ENCODE measurements at regions not wholly inside any gene's neighbourhood (a gene's known extent, or its start where the extent isn't known, plus 50 kb on each side); places are given as distances from the start of the nearest gene placed in this dataset.

- Histone ChIP-seq H3K36me3 (no peaks in the 10 kb centered on the region), H3K27ac (no peak overlapping the region), H3K4me1 (peaks cover 15% of the 10 kb centered on the region), H3K9me3 (no peaks in the 10 kb centered on the region), H3K4me3 (no peak overlapping the region), H3K27me3 (ENCODE audit: low read depth) (peaks cover 11% of the 10 kb centered on the region)
- intact Hi-C loops (cut with DNase I): no loop called here
- TF ChIP-seq, protein P1, sequence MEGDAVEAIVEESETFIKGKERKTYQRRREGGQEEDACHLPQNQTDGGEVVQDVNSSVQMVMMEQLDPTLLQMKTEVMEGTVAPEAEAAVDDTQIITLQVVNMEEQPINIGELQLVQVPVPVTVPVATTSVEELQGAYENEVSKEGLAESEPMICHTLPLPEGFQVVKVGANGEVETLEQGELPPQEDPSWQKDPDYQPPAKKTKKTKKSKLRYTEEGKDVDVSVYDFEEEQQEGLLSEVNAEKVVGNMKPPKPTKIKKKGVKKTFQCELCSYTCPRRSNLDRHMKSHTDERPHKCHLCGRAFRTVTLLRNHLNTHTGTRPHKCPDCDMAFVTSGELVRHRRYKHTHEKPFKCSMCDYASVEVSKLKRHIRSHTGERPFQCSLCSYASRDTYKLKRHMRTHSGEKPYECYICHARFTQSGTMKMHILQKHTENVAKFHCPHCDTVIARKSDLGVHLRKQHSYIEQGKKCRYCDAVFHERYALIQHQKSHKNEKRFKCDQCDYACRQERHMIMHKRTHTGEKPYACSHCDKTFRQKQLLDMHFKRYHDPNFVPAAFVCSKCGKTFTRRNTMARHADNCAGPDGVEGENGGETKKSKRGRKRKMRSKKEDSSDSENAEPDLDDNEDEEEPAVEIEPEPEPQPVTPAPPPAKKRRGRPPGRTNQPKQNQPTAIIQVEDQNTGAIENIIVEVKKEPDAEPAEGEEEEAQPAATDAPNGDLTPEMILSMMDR (IDR thresholded peaks at IDR 0.05): no peak
- no peak for DNase-seq
- ATAC-seq: no peak
Observed at GRCh38 chr2:236886456-236886855, 199.2 kb upstream of the COPS8 start.

GRCh38 chr2:236887531-236887930, 198.2 kb upstream of the COPS8 start:
- Histone ChIP-seq H3K36me3 (no peaks in the 10 kb centered on the region), H3K27me3 (ENCODE audit: low read depth) (peaks cover 5% of the 10 kb centered on the region), H3K9me3 (no peaks in the 10 kb centered on the region), H3K4me1 (peaks cover 15% of the 10 kb centered on the region), H3K4me3 (no peak overlapping the region), H3K27ac (peak overlapping the region; percentile 58)
- intact Hi-C loops (cut with DNase I): no loop called here
- DNase-seq (no peak), ATAC-seq (peak; percentile 53 to 69)
- TF ChIP-seq, protein P1 (IDR thresholded peaks at IDR 0.05): no peak

GRCh38 chr2:236887953-236888793, 197.5 kb upstream of the COPS8 start:
- Histone ChIP-seq H3K27ac (peak overlapping the region; percentile 58), H3K4me3 (no peak overlapping the region), H3K4me1 (peaks cover 15% of the 10 kb centered on the region), H3K36me3 (no peaks in the 10 kb centered on the region), H3K27me3 (ENCODE audit: low read depth) (peaks cover 5% of the 10 kb centered on the region), H3K9me3 (no peaks in the 10 kb centered on the region)
- TF ChIP-seq, protein P1 (IDR thresholded peaks at IDR 0.05): no peak
- intact Hi-C loops (cut with DNase I): no loop called here
- ATAC-seq (no peak), DNase-seq (no peak)

DNA sequence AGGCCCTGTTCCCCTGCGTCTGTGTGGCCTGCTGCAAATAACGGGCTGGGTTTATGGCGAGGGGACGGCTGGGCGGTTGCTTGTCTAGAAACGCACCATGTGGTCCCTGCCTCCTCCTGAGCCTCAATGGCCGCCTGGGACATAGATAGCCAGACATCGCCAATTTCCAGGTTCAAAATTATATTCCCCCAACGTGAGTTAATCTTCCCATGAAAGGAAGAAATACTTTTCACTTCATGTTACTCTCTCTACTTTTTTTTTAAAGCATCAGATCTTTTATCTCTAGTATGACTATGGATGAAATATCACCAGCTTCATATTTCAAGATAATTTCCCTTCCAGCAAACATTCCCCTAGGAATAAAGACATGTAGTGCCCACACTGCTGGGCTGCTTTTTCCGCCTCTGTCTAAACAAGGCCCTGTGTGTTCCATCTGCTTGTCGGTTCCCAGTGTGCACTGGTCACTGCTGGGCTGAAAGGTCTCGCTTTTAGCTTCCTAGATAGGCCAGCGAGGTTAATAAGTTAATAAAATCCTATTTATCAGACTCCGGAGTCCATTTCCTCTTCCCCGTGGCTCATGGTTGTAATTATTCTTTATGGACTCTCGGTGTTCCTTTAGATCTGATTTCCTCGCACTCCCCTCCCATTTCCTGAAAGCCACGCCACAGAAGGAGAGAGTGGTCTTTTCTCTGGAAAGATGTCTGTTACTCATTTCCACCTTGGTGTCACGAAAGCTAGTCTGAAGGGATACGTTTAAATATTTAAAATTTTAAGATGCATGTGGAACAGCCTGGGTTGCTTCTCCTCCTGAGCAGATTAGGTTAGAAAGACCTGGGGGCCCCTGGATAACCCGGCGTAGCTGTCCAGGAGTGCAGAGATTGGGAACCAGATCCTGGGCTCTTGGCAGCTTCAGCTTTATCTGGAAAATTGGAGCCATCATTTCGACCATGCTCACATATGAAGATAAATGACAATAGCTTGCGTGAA, 196.6 kb upstream of the COPS8 start:
- TF ChIP-seq, protein P1 (IDR thresholded peaks at IDR 0.05): no peak
- DNase-seq: no peak
- Histone ChIP-seq H3K4me1 (peaks cover 15% of the 10 kb centered on the region), H3K4me3 (no peak overlapping the region), H3K27me3 (ENCODE audit: low read depth) (peaks cover 5% of the 10 kb centered on the region), H3K36me3 (no peaks in the 10 kb centered on the region), H3K27ac (peak overlapping the region; percentile 58), H3K9me3 (no peaks in the 10 kb centered on the region)
- intact Hi-C loops (cut with DNase I): no loop called here
- ATAC-seq: peak in 1 of 2 donors; percentile 32

DNA sequence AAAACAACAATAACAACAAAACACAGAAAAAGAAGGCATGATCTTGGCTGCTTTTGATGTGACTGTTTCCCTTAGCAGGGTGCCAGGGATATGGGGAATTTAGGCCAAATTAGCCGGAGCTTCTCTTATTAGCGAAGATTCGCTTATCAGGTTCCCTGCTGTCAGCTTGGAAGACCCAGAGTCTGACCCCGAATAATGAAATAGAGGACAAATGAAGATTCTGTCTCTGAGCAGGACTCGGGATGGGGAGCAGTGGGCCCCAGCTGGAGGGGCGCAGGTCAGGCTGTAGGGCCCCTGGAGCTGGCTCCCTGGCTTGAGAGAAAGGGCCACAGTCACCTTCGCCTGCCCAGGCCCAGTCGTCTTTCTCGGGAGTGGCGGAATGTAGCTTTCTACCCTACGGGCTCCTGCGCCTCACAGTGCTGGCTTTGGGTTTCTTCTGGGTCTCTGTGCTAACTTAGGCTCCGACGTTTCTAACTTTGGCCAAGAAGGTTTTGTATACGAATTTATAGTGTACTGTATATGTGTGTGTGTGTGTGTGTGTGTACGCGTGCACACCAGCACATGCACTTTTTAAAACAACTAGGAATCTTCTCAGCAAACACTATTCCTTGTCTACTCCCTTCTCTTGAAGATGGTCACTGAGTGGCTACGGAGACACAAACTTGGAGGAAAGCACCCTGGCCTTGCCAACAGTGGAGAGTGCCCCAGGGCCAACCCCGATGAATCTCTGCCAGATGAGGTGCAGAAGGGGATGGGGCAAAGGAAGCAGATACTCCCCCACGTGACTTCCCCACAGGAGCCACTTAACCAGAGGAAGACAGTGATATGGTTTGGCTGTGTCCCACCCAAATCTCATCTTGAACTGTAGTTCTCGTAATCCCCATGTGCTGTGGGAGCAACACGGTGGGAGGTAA, 195.6 kb upstream of the COPS8 start:
- no peak for ATAC-seq
- Histone ChIP-seq H3K27me3 (ENCODE audit: low read depth) (peaks cover 5% of the 10 kb centered on the region), H3K27ac (no peak overlapping the region), H3K36me3 (no peaks in the 10 kb centered on the region), H3K4me1 (peaks cover 15% of the 10 kb centered on the region), H3K9me3 (no peaks in the 10 kb centered on the region), H3K4me3 (no peak overlapping the region)
- intact Hi-C loops (cut with DNase I): no loop called here
- TF ChIP-seq, protein P1 (IDR thresholded peaks at IDR 0.05): no peak
- DNase-seq: no peak

All from lower lobe of right lung (tissue), 2 donors.